ENCODE measurements at regions not wholly inside any gene's neighbourhood (a gene's known extent, or its start where the extent isn't known, plus 50 kb on each side); places are given as distances from the start of the nearest gene placed in this dataset.

- TF ChIP-seq CTCF (IDR thresholded peaks at IDR 0.05) (no peak), POLR2AphosphoS5 (IDR thresholded peaks at IDR 0.05; ENCODE audit: insufficient read depth in 1 of 2, low read depth in 1 of 2) (no peak)
Observed at GRCh38 chr2:104078431-104079157, 775.3 kb upstream of the POU3F3 start.
